K562 (cell line): ENCODE measurements at regions not wholly inside any gene's neighbourhood (a gene's known extent, or its start where the extent isn't known, plus 50 kb on each side); places are given as distances from the start of the nearest gene placed in this dataset.
A peak's percentile ranks its signal among the peaks of the same experiment; 100 is the strongest.

Experiments used
- ATAC-seq: fragments of 200-7000 bp; cut with Tn5 transposase; 3 replicates; pipeline ENCODE4 v1.9.1; 2020; ENCODE audit warnings: moderate library complexity
- BruUV-seq: library from RNA; stranded (reverse); fragments of 400-500 nt; replicated peaks from 2 replicates; lab custom pipeline; 2021; lab: Mats Ljungman, UMichigan
- CTCF ChIA-PET: fragments of 300-600 bp; formaldehyde crosslinking; extraction: SDS; loops from one replicate; lab custom pipeline; 2021; ENCODE audit warnings: low intra/inter-chr PET ratio; lab: Yijun Ruan, JAX
- POLR2A ChIA-PET: fragments of 300-600, 350-650 bp; sonication (Branson Sonifier 250); formaldehyde crosslinking; extraction: SDS; loops from one replicate; lab custom pipeline; 2021; ENCODE audit warnings: antibody characterized with exemption, inconsistent platforms; lab: Yijun Ruan, JAX
- DNase-seq, 4 experiments: peaks; one replicate each; pipeline versions ENCODE4 v3.0.0 to v3.0.0-alpha.2; 2011 to 2018; ENCODE audit warnings: low spot score in 3 of 4, mixed read lengths in 3 of 4; ENCODE audit errors: extremely low read depth in 1 of 4
- FAIRE-seq: peaks from 2 replicates; lab custom pipeline; 2011; peaks lifted over from hg19 to GRCh38; lab: Jason Lieb, UNC
- H2AFZ ChIP-seq: 2 replicates; pipeline ENCODE4 v1.6.0; 2011; ENCODE audit warnings: low read depth, low read length, control low read depth, inconsistent platforms
- H3K27ac ChIP-seq: fragments of 200-600 bp; 3 replicates; pipeline ENCODE4 v1.8.0; 2011; ENCODE audit warnings: low read depth, mild to moderate bottlenecking, control low read depth, inconsistent platforms, low read length, moderate library complexity, mixed read lengths; ENCODE audit errors: extremely low read depth
- H3K27me3 ChIP-seq, 2 experiments: fragments of 300-600 bp in 1 of 2; 2 replicates in 1 of 2; 3 replicates in 1 of 2; pipeline versions ENCODE4 v1.6.0 to v1.8.0; 2011; ENCODE audit warnings: inconsistent platforms in 2 of 2, low read length in 2 of 2, mild to moderate bottlenecking in 1 of 2, mixed read lengths in 1 of 2, moderate library complexity in 1 of 2; ENCODE audit not compliant: control insufficient read depth in 2 of 2, insufficient read depth in 2 of 2
- H3K36me3 ChIP-seq: fragments of 300-600 bp; 3 replicates; pipeline ENCODE4 v1.8.0; 2011; ENCODE audit warnings: mild to moderate bottlenecking, low read length, inconsistent platforms; ENCODE audit not compliant: control insufficient read depth, insufficient read depth
- H3K4me1 ChIP-seq, 2 experiments: fragments of 200-600 bp in 1 of 2; replicated peaks in 1 of 2; 2 replicates in 1 of 2; 3 replicates in 1 of 2; pipeline versions ENCODE4 v1.5.1 to v1.8.0; 2011; ENCODE audit warnings: inconsistent platforms in 2 of 2, low read length in 2 of 2, mild to moderate bottlenecking in 1 of 2, mixed read lengths in 1 of 2, moderate library complexity in 1 of 2; ENCODE audit not compliant: control insufficient read depth in 2 of 2, insufficient read depth in 2 of 2
- H3K4me2 ChIP-seq: 2 replicates; pipeline ENCODE4 v1.6.1; 2011; ENCODE audit warnings: low read length, control low read depth, inconsistent platforms, mixed read lengths; ENCODE audit not compliant: insufficient read depth
- H3K4me3 ChIP-seq: fragments of 200-600 bp; sonication (generic), shearing (Covaris generic); 2 replicates; pipeline ENCODE4 v1.5.1; 2016; ENCODE audit warnings: control low read depth, inconsistent platforms
- H3K79me2 ChIP-seq: fragments of 200-600 bp; 3 replicates; pipeline ENCODE4 v1.8.0; 2011; ENCODE audit warnings: low read length, inconsistent platforms; ENCODE audit not compliant: control insufficient read depth, insufficient read depth
- H3K9ac ChIP-seq, 2 experiments: 2 replicates each; pipeline versions ENCODE4 v1.6.0 to v1.6.1; 2011; ENCODE audit warnings: low read depth in 2 of 2, low read length in 2 of 2, control low read depth in 1 of 2, inconsistent platforms in 1 of 2, mild to moderate bottlenecking in 1 of 2, mixed read lengths in 1 of 2; ENCODE audit not compliant: insufficient read depth in 1 of 2
- H3K9me1 ChIP-seq: one replicate; pipeline ENCODE4 v1.6.0; 2011; ENCODE audit warnings: inconsistent platforms, mild to moderate bottlenecking, low read length, moderate library complexity; ENCODE audit not compliant: control insufficient read depth, insufficient read depth
- H3K9me3 ChIP-seq: replicated peaks from 2 replicates; pipeline ENCODE4 v1.5.1; 2011; ENCODE audit warnings: low read depth, low read length, inconsistent platforms; ENCODE audit not compliant: control insufficient read depth, insufficient read depth
- H4K20me1 ChIP-seq: replicated peaks from 2 replicates; pipeline ENCODE4 v1.6.1; 2011; ENCODE audit warnings: low read length, inconsistent platforms, mixed read lengths; ENCODE audit not compliant: control insufficient read depth, insufficient read depth
- ETV1 ChIP-seq: fragments of 450-650 bp; conservative IDR thresholded peaks from 2 replicates; pipeline ENCODE4 v1.6.1; 2016; ENCODE audit warnings: missing genetic modification characterization, control low read depth, low read depth, missing compliant biosample characterization
- RBM25 ChIP-seq: fragments of 200-400 bp; formaldehyde crosslinking; IDR thresholded peaks from 2 replicates; pipeline ENCODE4 v1.6.1; 2018; ENCODE audit warnings: low read length, low read depth, moderate library complexity; ENCODE audit not compliant: severe bottlenecking
- WGBS: fragments of 100-300 bp; shearing (Covaris generic); methylation state at CpG from one replicate; pipeline ENCODE4 v1.1.6; 2016; ENCODE audit warnings: low coverage, mixed read lengths; ENCODE audit not compliant: insufficient coverage; ENCODE audit errors: missing lambda C conversion rate; 5-methylcytosine and 5-hydroxymethylcytosine counted together
- in situ Hi-C: fragments of 300-500 bp; cut with MboI; formaldehyde crosslinking; loops from 4 replicates; pipeline ENCODE4 v1.15.0; 2018; ENCODE audit warnings: inconsistent platforms, mixed read lengths
- intact Hi-C: fragments of 100-400 bp; cut with micrococcal nuclease; formaldehyde crosslinking; loops from 2 replicates; pipeline ENCODE4 v1.14.2; 2022
- TF ChIP-seq, protein P1 (sequence below): fragments of 450-650 bp; IDR thresholded peaks from 2 replicates; pipeline ENCODE4 v1.6.1; 2016; ENCODE audit warnings: mild to moderate bottlenecking

DNA sequence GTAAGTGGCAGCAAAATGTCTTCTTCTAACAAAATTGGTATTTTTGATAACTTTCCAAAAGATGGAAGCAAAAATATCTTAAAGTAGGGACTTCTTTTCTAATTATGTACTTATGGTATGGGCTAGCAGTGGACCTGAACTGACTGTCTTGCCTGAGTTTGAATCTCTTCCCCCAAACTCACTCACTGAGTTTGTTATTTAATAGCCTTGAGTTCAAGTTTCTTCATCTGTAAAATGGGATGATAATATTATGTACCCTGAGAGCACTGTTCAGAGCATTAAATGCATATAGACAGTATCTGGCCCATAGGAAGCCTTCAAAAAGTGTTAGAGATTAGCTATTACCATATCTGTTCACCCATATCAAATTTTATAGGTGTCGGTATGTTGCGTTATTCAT is 210.4 kb upstream of the NUDT4 start:
- H3K79me2 ChIP-seq: no peaks in the 10 kb centered on the region
- no peaks in the 10 kb centered on the region for H3K36me3 ChIP-seq
- no TSS peak for BruUV-seq
- TF ChIP-seq RBM25 (peak; percentile 18), ETV1 (tag) (no peak)
- TF ChIP-seq, protein P1, sequence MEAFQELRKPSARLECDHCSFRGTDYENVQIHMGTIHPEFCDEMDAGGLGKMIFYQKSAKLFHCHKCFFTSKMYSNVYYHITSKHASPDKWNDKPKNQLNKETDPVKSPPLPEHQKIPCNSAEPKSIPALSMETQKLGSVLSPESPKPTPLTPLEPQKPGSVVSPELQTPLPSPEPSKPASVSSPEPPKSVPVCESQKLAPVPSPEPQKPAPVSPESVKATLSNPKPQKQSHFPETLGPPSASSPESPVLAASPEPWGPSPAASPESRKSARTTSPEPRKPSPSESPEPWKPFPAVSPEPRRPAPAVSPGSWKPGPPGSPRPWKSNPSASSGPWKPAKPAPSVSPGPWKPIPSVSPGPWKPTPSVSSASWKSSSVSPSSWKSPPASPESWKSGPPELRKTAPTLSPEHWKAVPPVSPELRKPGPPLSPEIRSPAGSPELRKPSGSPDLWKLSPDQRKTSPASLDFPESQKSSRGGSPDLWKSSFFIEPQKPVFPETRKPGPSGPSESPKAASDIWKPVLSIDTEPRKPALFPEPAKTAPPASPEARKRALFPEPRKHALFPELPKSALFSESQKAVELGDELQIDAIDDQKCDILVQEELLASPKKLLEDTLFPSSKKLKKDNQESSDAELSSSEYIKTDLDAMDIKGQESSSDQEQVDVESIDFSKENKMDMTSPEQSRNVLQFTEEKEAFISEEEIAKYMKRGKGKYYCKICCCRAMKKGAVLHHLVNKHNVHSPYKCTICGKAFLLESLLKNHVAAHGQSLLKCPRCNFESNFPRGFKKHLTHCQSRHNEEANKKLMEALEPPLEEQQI: no peak
- H3K27ac ChIP-seq: no peak overlapping the region
- H3K4me3 ChIP-seq: no peak overlapping the region
- no peak overlapping the region for H2AFZ ChIP-seq
- H3K27me3 ChIP-seq: no peaks in the 10 kb centered on the region
- no peak for FAIRE-seq
- intact Hi-C loops (no loop called here), in situ Hi-C loops (no loop called here)
- 90% methylated on average over 2 of the region's 2 CpGs for WGBS
- no peak overlapping the region for H3K9ac ChIP-seq
- no peak for DNase-seq
- H3K9me3 ChIP-seq: no peaks in the 10 kb centered on the region
- ChIA-PET POLR2A (interaction anchor here (1.2 kb wide), 1 partner anchor 18 kb away, joined by 3 read pairs; no protein-coding TSS in a partner anchor), CTCF (no interaction called here)
- H3K9me1 ChIP-seq: no peaks in the 10 kb centered on the region
- no peak for ATAC-seq
- H3K4me2 ChIP-seq: no peak overlapping the region
- H3K4me1 ChIP-seq: no peaks in the 10 kb centered on the region; a peak in 1 of 5 replicates
- H4K20me1 ChIP-seq: no peaks in the 10 kb centered on the region
